ENCODE measurements at regions not wholly inside any gene's neighbourhood (a gene's known extent, or its start where the extent isn't known, plus 50 kb on each side); places are given as distances from the start of the nearest gene placed in this dataset.

GRCh38 chr1:239443361-239443760, 57.0 kb downstream of the CHRM3 start:
- TF ChIP-seq EZH2 (IDR thresholded peaks at IDR 0.05) = no peak
- TF ChIP-seq POLR2AphosphoS5 (IDR thresholded peaks at IDR 0.05; ENCODE audit: borderline replicate concordance, low read depth, low read length) = no peak
- TF ChIP-seq FOXP2 (optimal IDR thresholded peaks at IDR 0.05; ENCODE audit: control extremely low read depth, extremely low read length, insufficient read depth) = no peak

Data from SK-N-MC (cell line).